HepG2 (cell line): ENCODE measurements at regions not wholly inside any gene's neighbourhood (a gene's known extent, or its start where the extent isn't known, plus 50 kb on each side); places are given as distances from the start of the nearest gene placed in this dataset.

Experiments
- ATAC-seq: fragments of 200-7000 bp; cut with Tn5 transposase; 3 replicates; pipeline ENCODE4 v1.9.1; 2020; ENCODE audit warnings: mild to moderate bottlenecking, moderate library complexity
- BruUV-seq: library from RNA; stranded (reverse); fragments of 400-500 nt; replicated peaks from 2 replicates; lab custom pipeline; 2021; lab: Mats Ljungman, UMichigan
- CTCF ChIA-PET: fragments of 300-600 bp; formaldehyde crosslinking; extraction: SDS; loops from one replicate; lab custom pipeline; 2021; ENCODE audit warnings: low total read pairs, inconsistent platforms, low intra/inter-chr PET ratio; lab: Yijun Ruan, JAX
- POLR2A ChIA-PET: fragments of 350-600 bp; sonication (Branson Sonifier 250); formaldehyde crosslinking; loops from one replicate; lab custom pipeline; 2020; ENCODE audit warnings: antibody characterized with exemption, inconsistent platforms; lab: Yijun Ruan, JAX
- DNase-seq: peaks from one replicate; pipeline ENCODE4 v3.0.0-alpha.2; 2015; ENCODE audit warnings: low spot score
- FAIRE-seq: peaks from 3 replicates; lab custom pipeline; 2011; peaks lifted over from hg19 to GRCh38; lab: Jason Lieb, UNC
- H2AFZ ChIP-seq: one replicate; pipeline ENCODE4 v1.6.1; 2011; ENCODE audit warnings: low read length, inconsistent platforms
- H3K27ac ChIP-seq: fragments of 300-600 bp; 3 replicates; pipeline ENCODE4 v1.8.0; 2011; ENCODE audit warnings: mixed run types, mild to moderate bottlenecking, mixed read lengths, low read length, inconsistent platforms; ENCODE audit not compliant: insufficient read depth; ENCODE audit errors: extremely low read length
- H3K27me3 ChIP-seq, 2 experiments: fragments of 200-600 bp in 1 of 2; 2 replicates in 1 of 2; 3 replicates in 1 of 2; pipeline versions ENCODE4 v1.6.0 to v1.8.0; 2011; ENCODE audit warnings: low read length in 2 of 2, mild to moderate bottlenecking in 2 of 2, moderate library complexity in 2 of 2, inconsistent platforms in 1 of 2; ENCODE audit not compliant: insufficient read depth in 2 of 2, control insufficient read depth in 1 of 2
- H3K36me3 ChIP-seq, 2 experiments: fragments of 200-600 bp in 1 of 2; replicated peaks in 1 of 2; 2 replicates in 1 of 2; 3 replicates in 1 of 2; pipeline versions ENCODE4 v1.5.1 to v1.8.0; 2011; ENCODE audit warnings: low read length in 2 of 2, inconsistent platforms in 1 of 2; ENCODE audit not compliant: insufficient read depth in 2 of 2, control insufficient read depth in 1 of 2
- H3K4me1 ChIP-seq: 2 replicates; pipeline ENCODE4 v1.5.1; 2012; ENCODE audit warnings: low read length, inconsistent platforms; ENCODE audit not compliant: insufficient read depth
- H3K4me2 ChIP-seq: 2 replicates; pipeline ENCODE4 v1.6.0; 2011; ENCODE audit warnings: low read depth, low read length, inconsistent platforms
- H3K4me3 ChIP-seq, 3 experiments: fragments of 200-600 bp in 1 of 3; sonication (generic), shearing (Covaris generic) in 1 of 3; replicated peaks in 1 of 3; 2 replicates each; pipeline ENCODE4 v1.5.1; 2011 to 2016; ENCODE audit warnings: low read length in 3 of 3, inconsistent platforms in 2 of 3, low read depth in 2 of 3, mild to moderate bottlenecking in 2 of 3, control low read depth in 1 of 3, mixed read lengths in 1 of 3; ENCODE audit not compliant: insufficient read depth in 1 of 3
- H3K79me2 ChIP-seq: one replicate; pipeline ENCODE4 v1.6.1; 2011; ENCODE audit warnings: low read length, inconsistent platforms; ENCODE audit not compliant: insufficient read depth
- H3K9ac ChIP-seq: 2 replicates; pipeline ENCODE4 v1.6.0; 2011; ENCODE audit warnings: mild to moderate bottlenecking, low read depth, low read length, inconsistent platforms; ENCODE audit not compliant: insufficient read depth
- H3K9me3 ChIP-seq: 2 replicates; pipeline ENCODE4 v1.5.1; 2012; ENCODE audit warnings: mild to moderate bottlenecking, low read length
- H4K20me1 ChIP-seq: 2 replicates; pipeline ENCODE4 v1.6.0; 2011; ENCODE audit warnings: inconsistent platforms, mild to moderate bottlenecking, low read length, moderate library complexity; ENCODE audit not compliant: insufficient read depth
- CREB1 ChIP-seq, 2 experiments: fragments of 450-650 bp in 1 of 2; IDR thresholded peaks; 2 replicates each; pipeline ENCODE4 v1.6.1; 2016 to 2017; ENCODE audit warnings: control low read depth in 1 of 2, mild to moderate bottlenecking in 1 of 2, missing compliant biosample characterization in 1 of 2, missing genetic modification characterization in 1 of 2
- ERF ChIP-seq: IDR thresholded peaks from 2 replicates; pipeline ENCODE4 v1.6.1; 2018; ENCODE audit warnings: missing biosample characterization, missing genetic modification reagents
- PPARG ChIP-seq: conservative IDR thresholded peaks from 2 replicates; pipeline ENCODE4 v1.6.1; 2016; ENCODE audit warnings: missing biosample characterization, missing genetic modification reagents
- TP53 ChIP-seq: sonication (generic); formaldehyde crosslinking; conservative IDR thresholded peaks from 2 replicates; pipeline ENCODE4 v1.4.0; 2020; ENCODE audit warnings: missing genetic modification reagents
- ZNF256 ChIP-seq: sonication (generic); formaldehyde crosslinking; conservative IDR thresholded peaks from 2 replicates; pipeline ENCODE4 v1.4.0; 2020; ENCODE audit warnings: missing genetic modification reagents
- ZNF383 ChIP-seq: sonication (generic); formaldehyde crosslinking; IDR thresholded peaks from 2 replicates; pipeline ENCODE4 v1.4.0; 2020; ENCODE audit warnings: missing genetic modification reagents, mild to moderate bottlenecking, borderline replicate concordance
- ZNF547 ChIP-seq: sonication (generic); formaldehyde crosslinking; IDR thresholded peaks from 2 replicates; pipeline ENCODE4 v1.5.1; 2020; ENCODE audit warnings: mild to moderate bottlenecking, missing genetic modification reagents
- ZNF784 ChIP-seq: sonication (generic); formaldehyde crosslinking; IDR thresholded peaks from 2 replicates; pipeline ENCODE4 v1.5.1; 2020; ENCODE audit warnings: missing genetic modification reagents, mild to moderate bottlenecking, borderline replicate concordance
- ZNF878 ChIP-seq: sonication (generic); formaldehyde crosslinking; IDR thresholded peaks from 2 replicates; pipeline ENCODE4 v1.8.1; 2023; ENCODE audit warnings: mild to moderate bottlenecking, missing genetic modification reagents, moderate library complexity
- ZNF883 ChIP-seq: sonication (generic); formaldehyde crosslinking; IDR thresholded peaks from 2 replicates; pipeline ENCODE4 v1.5.1; 2020; ENCODE audit warnings: mild to moderate bottlenecking, missing genetic modification reagents; ENCODE audit errors: not compliant biosample characterization
- WGBS: methylation state at CpG from one replicate; pipeline ENCODE4 v1.1.6; 2017; ENCODE audit warnings: low lambda C conversion rate; 5-methylcytosine and 5-hydroxymethylcytosine counted together
- in situ Hi-C: cut with HindIII; loops from 2 replicates; pipeline ENCODE4 v1.10.0; 2017; ENCODE audit warnings: low pct_unique_long_range_greater_than_20kb; ENCODE audit not compliant: extremely low pct_ligation_motif_present
- intact Hi-C: fragments of 100-400 bp; cut with micrococcal nuclease; formaldehyde crosslinking; loops from one replicate; pipeline ENCODE4 v1.10.0; 2022; ENCODE audit not compliant: unreplicated experiment

- ChIA-PET CTCF (no interaction called here), POLR2A (no interaction called here)
- in situ Hi-C loops (no loop called here), intact Hi-C loops (no loop called here)
- H4K20me1 ChIP-seq: no peaks in the 10 kb centered on the region
- DNase-seq (no peak), ATAC-seq (no peak), FAIRE-seq (no peak)
- TF ChIP-seq ZNF256: no peak
- 0 out of 2 replicates have a peak, but pooled peaks have one; percentile 18 for TF ChIP-seq CREB1 (IDR thresholded peaks at IDR 0.05)
- no peak for TF ChIP-seq CREB1 (CRISPR knock-in tag; IDR thresholded peaks at IDR 0.05)
- H3K4me3 ChIP-seq: no peak overlapping the region
- no peak overlapping the region for H2AFZ ChIP-seq
- WGBS: 4% methylated on average over 2 of the region's 6 CpGs
- peaks cover 1 to 19% of the 10 kb centered on the region in 2 experiments; a peak in 3 of 5 replicates for H3K27me3 ChIP-seq
- H3K4me2 ChIP-seq: no peak overlapping the region
- no peak overlapping the region for H3K9ac ChIP-seq
- H3K4me1 ChIP-seq: no peaks in the 10 kb centered on the region
- H3K9me3 ChIP-seq: no peaks in the 10 kb centered on the region
- no peaks in the 10 kb centered on the region for H3K36me3 ChIP-seq
- H3K79me2 ChIP-seq: no peaks in the 10 kb centered on the region
- BruUV-seq: no TSS peak
- no peak overlapping the region for H3K27ac ChIP-seq
Observed at GRCh38 chr12:131592972-131593371, 117.9 kb upstream of the SFSWAP start.

- no peak overlapping the region for H3K4me3 ChIP-seq
- CTCF ChIA-PET: no interaction called here
- no peaks in the 10 kb centered on the region for H3K9me3 ChIP-seq
- intact Hi-C loops: no loop called here
- no peaks in the 10 kb centered on the region for H4K20me1 ChIP-seq
- H2AFZ ChIP-seq: no peak overlapping the region
- DNase-seq: no peak
- 0% methylated on average over 3 of the region's 3 CpGs for WGBS
- H3K27ac ChIP-seq: no peak overlapping the region
- TF ChIP-seq ZNF547 (no peak), ZNF383 (CRISPR knock-in tag) (no peak), PPARG (CRISPR knock-in tag) (no peak), TP53 (CRISPR knock-in tag) (no peak), ERF (CRISPR knock-in tag) (no peak), ZNF878 (CRISPR knock-in tag) (no peak), ZNF883 (CRISPR knock-in tag) (no peak), ZNF784 (no peak)
- POLR2A ChIA-PET: no interaction called here
- no peak overlapping the region for H3K4me2 ChIP-seq
- in situ Hi-C loops: no loop called here
- H3K36me3 ChIP-seq: no peaks in the 10 kb centered on the region
- H3K27me3 ChIP-seq: peaks cover 1 to 19% of the 10 kb centered on the region in 2 experiments; a peak in 3 of 5 replicates
- no peak for ATAC-seq
- H3K79me2 ChIP-seq: no peaks in the 10 kb centered on the region
- H3K9ac ChIP-seq: no peak overlapping the region
- FAIRE-seq: no peak
- no TSS peak for BruUV-seq
- no peaks in the 10 kb centered on the region for H3K4me1 ChIP-seq
Observed at GRCh38 chr12:131593406-131593805, 117.5 kb upstream of the SFSWAP start.
